NCI-H82 (cell line): ENCODE measurements at regions not wholly inside any gene's neighbourhood (a gene's known extent, or its start where the extent isn't known, plus 50 kb on each side); places are given as distances from the start of the nearest gene placed in this dataset.

Experiments used
- DNase-seq: peaks from one replicate; lab custom pipeline; 2025; lab: John Stamatoyannopoulos, UW

GRCh38 chr3:43783987-43784639 lies 93.4 kb downstream of the ABHD5 start:
- DNase-seq = no peak

DNA sequence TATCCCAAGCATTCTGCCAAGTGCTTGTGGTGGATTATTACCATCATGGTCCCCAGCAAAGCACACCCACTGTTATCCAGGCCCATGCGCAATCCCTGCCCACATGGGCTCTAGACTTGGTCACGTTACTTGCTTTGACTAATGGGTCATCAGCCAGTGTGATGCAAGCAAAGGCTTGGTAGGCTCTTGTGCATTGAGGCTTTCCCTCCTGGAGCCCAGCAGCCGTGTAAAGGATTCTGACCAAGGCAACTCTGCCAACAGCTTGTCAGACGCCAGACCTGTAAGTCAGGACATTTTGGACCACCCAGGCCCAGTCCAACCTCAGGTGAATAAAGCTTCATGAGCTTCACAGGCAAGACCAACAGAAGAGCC lies 93.9 kb downstream of the ABHD5 start:
- DNase-seq = no peak

GRCh38 chr3:43785551-43785950 lies 94.8 kb downstream of the ABHD5 start:
- no peak for DNase-seq

DNA sequence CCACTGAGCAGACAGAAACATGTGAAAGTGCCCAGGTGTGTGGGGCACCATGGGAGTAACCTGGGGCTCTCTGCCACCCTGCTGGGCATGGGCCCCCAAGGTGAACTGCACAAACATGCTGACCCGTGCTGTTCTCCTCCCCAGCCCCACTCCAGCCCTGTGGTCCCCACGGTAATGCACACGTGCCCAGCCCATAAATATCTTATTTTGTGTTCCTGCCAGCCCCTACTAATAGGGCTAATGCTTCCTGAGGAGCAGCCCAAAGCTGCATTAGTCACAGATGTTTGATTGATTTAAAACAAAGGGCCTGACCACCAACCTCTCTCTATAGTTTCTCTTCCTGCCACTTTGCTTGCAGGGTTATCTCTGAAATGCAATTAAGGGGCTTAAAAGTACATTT lies 95.4 kb downstream of the ABHD5 start:
- peak; percentile 60 for DNase-seq

DNA sequence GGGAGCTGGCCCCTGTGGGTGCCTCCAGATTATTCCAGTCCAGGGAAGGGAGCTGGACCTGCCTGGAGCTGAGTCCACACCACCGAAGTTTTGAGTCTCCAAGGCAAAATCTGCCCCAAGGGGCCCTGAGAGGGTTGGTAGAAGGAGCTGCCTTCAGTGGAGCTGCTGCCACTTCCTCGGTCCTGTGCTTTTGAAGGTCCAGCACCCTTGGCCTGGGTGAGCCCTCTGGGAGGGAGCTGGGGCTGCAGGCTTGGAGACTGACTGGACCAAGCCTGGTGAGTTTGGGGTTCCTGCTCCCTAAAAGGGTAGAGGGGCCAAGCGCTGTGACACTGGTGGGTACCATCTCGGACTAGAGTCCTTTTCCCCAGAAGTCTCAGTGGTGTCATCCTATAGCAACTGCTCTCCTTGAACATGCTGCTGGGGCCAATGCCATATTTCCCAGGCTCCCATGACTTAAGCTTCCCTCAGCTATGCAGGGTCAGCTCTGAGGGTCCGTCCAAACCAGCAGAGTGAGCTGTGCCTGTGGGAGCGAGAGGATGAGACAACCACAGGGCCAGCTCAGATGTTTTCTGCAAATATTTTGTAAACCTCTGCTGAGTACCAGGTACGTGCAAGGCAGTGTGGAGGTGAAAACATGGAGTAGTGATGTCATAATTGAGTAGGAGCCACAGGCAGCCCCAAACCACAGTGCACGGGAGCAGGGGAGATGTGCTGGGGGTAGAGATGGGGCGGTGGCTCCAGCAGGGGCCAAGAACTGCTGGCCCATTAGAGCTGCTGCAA lies 96.0 kb downstream of the ABHD5 start:
- no peak for DNase-seq

GRCh38 chr3:43787330-43787729 lies 96.6 kb downstream of the ABHD5 start:
- DNase-seq = no peak

DNA sequence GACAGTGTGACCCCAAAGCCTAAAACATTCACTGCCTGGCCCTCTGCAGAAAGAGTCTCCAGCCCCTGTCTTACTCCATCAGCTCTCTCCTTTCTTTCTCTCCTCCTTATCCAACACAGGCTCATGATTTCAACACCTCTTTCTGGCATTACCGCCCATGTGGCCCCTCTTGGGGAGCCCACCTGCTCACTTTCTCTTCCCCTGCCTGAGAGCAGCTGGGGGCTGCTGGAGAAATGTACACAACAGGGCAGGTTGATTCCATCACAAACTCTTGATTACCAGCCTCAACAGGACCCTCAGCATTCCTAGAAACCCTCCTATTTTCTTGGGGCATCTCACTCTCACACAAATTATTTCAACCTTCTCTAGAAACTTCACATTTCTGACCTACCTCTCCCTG lies 98.3 kb downstream of the ABHD5 start:
- DNase-seq = no peak

- DNase-seq = no peak
These were observed 99.3 kb downstream of the ABHD5 start for GRCh38 chr3:43790060-43790459.

DNA sequence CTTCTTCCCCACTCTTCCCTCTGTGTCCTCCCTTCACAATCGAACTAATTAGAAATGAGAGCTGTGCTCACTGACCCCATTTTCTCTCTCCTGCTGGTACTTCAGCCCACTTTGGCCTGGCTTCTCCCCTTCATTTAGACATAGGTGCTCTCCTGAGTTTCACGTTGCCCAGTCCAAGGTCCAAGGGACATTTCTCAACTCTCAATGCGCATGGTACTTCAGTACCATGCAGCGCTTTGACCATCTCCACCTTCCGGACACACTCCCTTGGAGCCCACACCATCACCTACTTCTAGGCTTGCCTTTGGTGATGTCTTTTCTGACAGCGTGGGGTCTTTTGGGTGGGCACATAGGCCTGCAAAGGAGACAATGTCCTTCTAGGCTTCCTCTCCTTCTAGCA lies 99.7 kb downstream of the ABHD5 start:
- no peak for DNase-seq

DNA sequence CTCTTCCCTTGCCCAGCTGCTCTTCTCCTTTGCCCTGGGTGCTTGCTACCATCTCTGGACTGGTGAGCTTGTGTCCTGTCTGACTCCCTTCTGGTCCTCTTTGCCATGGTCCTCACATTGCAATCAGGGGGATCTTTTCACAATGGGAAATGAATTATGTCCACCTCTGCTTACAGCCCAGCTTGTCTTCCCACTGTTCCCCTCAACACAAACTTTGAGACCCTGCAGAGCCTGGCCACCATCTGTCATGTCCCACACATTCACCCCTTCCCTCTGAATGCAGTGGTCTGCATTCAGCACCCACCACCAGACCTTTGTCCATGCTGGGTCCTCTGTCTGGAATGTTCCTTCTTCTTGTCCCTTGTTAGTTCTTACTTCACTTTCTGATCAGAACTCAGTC lies 100.5 kb downstream of the ABHD5 start:
- DNase-seq = no peak

- DNase-seq = no peak
These were observed 102.2 kb downstream of the ABHD5 start for GRCh38 chr3:43792904-43793303.

DNA sequence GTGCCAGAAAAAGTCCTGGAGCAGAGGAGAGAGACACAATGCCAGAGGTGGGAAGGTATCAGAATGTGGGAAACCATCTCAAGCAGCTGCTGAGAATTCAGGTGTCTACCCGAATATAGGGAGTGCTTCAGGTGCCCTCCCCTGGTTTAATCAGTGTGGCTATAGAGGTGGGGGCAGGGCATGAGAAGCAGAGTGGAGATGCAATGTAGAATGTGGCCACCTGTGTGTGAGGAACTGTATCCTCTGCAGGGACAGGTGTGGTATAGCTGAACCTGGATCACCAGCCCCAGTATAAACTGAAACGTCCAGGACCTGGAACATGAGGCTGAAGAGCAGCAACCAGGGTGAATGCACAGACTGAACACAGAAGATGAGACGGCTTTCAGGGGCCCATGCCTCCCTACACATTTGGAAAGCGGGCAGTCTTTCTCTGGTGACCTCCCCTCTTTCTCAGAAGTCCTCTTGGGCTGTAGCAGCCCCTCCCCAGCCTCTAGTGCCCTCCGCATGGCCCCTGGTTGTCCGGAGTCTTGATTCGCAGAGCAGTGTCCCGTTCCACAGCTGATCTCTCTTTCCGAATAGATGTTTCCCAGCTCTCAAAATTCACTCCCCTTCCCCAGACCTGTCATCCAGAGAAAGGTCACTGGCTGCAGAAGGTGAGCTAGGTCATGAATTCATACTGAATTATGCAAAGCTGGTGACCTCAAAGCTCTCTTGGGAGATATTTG lies 103.1 kb downstream of the ABHD5 start:
- no peak for DNase-seq

DNA sequence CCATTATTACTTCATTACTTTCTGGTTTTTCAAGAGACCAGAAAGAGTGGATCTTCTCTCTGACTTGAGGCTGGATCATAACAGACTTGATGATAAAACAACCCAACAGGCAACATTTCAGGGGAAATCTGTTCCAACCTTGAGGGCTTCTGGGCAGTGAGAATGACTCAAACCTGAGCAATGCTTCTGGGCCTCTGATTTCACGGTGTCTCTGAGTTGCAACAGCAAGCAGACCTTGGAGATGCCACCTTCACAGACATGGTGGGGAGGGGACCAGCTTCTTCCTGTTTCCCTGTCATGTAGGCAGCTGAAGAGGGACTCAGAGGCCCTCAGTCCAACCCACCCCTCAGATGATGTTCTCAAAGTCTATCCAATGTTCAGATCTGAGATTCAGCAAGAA lies 104.0 kb downstream of the ABHD5 start:
- no peak for DNase-seq

- no peak for DNase-seq
These were observed 104.8 kb downstream of the ABHD5 start for GRCh38 chr3:43795491-43795890.

GRCh38 chr3:43796041-43796596 lies 105.4 kb downstream of the ABHD5 start:
- DNase-seq = no peak

- no peak for DNase-seq
These were observed 107.1 kb downstream of the ABHD5 start for GRCh38 chr3:43797794-43798193.

DNA sequence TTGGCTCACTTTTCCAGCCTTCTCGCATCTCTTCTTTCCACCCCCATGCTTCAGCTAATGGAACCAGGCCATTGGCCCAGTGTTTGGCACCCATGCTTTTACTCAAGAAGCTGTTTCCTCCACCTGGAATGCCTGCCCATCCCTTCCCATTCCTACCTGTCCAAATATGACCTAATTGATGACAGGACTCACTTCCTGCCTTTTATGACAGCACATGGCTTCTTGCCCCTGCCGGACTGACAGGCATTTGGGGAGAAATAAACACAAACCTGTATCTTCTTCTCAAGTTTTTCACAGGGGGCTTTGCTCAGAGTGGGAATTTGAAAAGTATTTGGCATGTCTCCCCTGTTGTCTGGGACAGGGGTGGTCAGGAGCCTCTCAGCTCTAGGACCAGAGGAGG lies 120.1 kb downstream of the ABHD5 start:
- no peak for DNase-seq

GRCh38 chr3:43814461-43814860 lies 123.7 kb downstream of the ABHD5 start:
- no peak for DNase-seq

DNA sequence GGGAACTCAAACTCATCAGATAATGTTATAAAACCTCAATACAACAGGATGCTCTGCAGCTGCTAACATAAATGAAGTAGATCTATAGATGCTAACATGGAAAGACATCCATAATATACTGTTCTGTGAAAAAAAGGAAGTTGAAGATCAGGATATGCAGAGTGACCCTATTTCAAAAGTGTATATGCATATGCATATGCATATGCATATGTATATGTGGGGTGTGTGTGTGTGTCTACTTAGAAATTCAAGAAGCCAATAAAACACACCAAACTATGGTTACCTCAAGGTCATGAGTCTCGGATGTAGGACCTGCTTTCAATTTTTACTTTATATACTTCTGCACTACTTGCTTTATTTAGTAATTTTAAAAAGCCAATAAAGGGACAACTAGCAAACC lies 125.6 kb downstream of the ABHD5 start:
- no peak for DNase-seq

- DNase-seq = no peak
These were observed 126.3 kb downstream of the ABHD5 start for GRCh38 chr3:43817064-43817463.

DNA sequence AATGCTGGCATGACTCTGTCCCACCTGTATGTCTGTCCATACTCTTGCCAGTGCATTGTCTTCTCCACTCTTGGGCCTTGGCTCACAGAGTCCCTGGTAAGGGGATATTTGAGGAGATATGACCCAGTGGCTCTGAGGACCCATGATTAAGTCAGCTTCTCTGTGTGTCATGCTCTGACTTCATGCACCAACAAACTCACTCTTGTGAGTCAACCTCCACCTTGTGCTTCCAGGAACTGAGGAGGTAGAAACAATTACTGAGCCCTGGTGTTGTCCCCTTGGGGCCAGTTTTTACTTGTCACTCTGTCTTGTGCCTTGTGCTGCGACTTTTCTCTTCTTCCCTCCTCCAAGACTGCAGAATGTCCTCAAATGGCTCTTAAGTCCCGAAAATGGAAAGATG lies 127.1 kb downstream of the ABHD5 start:
- no peak for DNase-seq

- no peak for DNase-seq
These were observed 127.5 kb downstream of the ABHD5 start for GRCh38 chr3:43818229-43818628.
